ENCODE measurements at regions not wholly inside any gene's neighbourhood (a gene's known extent, or its start where the extent isn't known, plus 50 kb on each side); places are given as distances from the start of the nearest gene placed in this dataset.
A peak's percentile ranks its signal among the peaks of the same experiment; 100 is the strongest.
"Not testable (repeated sequence)": the region's sequence is repeated elsewhere in the genome, so short reads cannot be mapped to it uniquely, and the experiment has no call there.

- ATAC-seq (no peak), DNase-seq (ENCODE audit: low spot score) (no peak)
These were observed 60.3 kb upstream of the FNDC3B start for GRCh38 chr3:171979081-171979480.

DNA sequence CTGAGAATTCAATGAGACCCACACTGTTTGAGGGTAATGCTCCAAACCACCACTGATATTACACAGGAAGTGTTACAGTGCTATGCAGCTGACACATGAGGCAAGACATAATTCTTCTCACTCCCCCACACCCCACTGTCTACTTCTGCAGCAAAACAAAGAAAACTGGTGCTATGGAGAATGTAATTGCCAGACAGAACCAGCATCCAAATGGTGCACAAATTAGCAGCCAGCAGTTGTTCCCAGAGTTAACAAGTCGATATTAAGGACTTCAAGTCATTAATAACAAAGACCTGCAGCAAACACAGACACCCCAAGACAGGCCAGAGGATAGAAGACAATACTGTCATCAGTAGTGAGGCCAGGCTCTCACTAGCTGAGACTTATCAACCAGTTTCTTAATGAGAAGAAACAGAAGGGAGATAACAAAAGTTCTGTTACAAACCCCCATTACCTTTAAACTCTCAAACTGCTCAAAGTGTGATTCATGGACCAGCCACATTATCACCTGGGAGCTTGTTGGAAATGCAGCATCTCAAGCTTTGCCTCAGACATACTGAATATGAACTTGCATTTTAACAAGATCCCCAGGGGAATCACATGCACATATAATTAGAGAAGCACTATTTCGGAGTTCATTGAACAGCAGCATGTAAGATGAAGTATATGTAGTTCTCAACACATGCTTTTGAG, 58.7 kb upstream of the FNDC3B start:
- no peak for ATAC-seq

DNA sequence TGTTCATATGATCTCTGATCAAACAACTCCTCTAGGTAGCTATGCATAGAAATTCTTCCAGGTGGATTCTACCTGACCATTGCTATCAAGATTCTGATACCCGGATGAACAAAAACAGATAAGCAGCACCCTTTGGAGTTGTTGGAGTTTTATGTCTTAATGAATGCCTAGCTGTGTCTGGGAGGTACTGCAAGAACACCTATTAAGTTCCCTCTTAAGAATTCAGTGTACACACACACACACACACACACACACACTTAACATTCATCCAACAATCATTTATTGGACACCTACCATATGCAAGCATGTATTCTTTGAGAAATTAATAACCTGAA, 58.1 kb upstream of the FNDC3B start:
- DNase-seq (ENCODE audit: low spot score) (no peak), ATAC-seq (no peak)

More for the DNA sequence above, 58.7 kb upstream of the FNDC3B start:
- no peak for DNase-seq (ENCODE audit: low spot score)

- DNase-seq (ENCODE audit: low spot score) (no peak), ATAC-seq (no peak)
These were observed 56.5 kb upstream of the FNDC3B start for GRCh38 chr3:171982828-171983227.

DNA sequence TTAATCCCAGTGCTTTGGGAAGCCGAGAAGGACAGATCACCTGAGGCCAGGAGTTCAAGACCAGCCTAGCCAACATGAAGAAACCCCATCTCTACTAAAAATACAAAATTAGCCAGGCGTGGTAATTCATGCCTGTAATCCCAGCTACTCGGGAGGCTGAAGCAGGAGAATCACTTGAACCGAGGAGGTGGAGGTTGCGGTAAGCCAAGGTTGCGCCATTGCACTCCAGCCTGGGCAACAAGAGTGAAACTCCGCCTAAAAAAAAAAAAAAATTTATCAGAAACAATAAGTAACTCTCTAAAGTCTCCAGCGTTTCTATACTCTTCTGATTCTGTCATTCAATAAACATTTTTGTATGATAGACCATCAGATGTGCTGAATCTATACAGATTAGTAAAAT, 55.7 kb upstream of the FNDC3B start:
- DNase-seq (ENCODE audit: low spot score); ATAC-seq: not testable (repeated sequence)

- DNase-seq (ENCODE audit: low spot score): no peak
- ATAC-seq: peak; percentile 20
These were observed 54.5 kb upstream of the FNDC3B start for GRCh38 chr3:171984883-171985282.

GRCh38 chr3:171986176-171986575, 53.2 kb upstream of the FNDC3B start:
- no peak for DNase-seq (ENCODE audit: low spot score)
- no peak for ATAC-seq

- DNase-seq (ENCODE audit: low spot score): no peak
- ATAC-seq: no peak
These were observed 52.4 kb upstream of the FNDC3B start for GRCh38 chr3:171986757-171987518.

All from left lobe of liver (tissue), 2 donors.